ENCODE measurements at regions not wholly inside any gene's neighbourhood (a gene's known extent, or its start where the extent isn't known, plus 50 kb on each side); places are given as distances from the start of the nearest gene placed in this dataset.
"Not testable (repeated sequence)": the region's sequence is repeated elsewhere in the genome, so short reads cannot be mapped to it uniquely, and the experiment has no call there.

DNA sequence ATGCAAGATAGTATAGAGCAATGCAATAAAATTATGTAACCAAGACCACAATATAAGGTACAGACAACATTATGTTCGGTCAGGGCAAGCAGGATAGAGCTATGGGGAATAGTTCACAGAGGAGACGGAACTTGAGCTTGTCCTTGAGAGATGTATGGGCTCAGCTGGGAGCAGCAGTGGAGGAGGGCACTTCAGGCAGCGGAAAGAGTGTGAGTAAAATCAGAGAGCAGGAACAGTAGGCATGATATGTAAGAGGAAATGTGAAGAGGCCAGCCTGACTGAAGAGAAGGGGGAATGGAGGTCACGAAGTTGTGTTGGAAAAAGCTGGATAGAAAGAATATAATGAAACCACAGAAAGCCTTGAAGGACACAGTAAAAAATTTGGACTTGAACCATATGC is 217.2 kb upstream of the NOCT start:
- Histone ChIP-seq H3K4me3 (ENCODE audit: insufficient read depth, low read depth, low read length) (no peak overlapping the region), H3K36me3 (replicated peaks; ENCODE audit: control insufficient read depth, insufficient read depth, low read length) (no peaks in the 10 kb centered on the region), H3K27me3 (ENCODE audit: control insufficient read depth, insufficient read depth, low read length) (no peaks in the 10 kb centered on the region)
- DNase-seq: no peak

DNA sequence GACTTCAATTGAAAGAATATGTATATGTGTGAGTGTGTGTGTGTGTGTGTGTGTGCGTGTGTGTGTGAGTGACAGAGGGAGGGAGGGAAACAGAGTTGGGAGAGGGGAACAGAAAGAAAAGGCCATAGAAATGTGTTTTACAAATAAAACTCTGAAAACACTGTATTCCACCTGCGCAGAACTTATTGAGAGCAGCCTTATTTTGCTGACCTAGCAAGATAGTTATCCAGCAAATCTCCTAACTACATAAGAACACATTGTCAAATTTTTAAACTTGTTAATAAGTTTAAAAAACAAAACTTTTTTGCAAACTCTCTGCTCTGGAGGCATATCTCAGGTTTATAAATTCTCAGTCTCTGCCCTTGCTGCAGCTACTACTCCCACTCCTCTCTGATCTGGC is 217.9 kb upstream of the NOCT start:
- no peak overlapping the region for H3K4me3 ChIP-seq (ENCODE audit: insufficient read depth, low read depth, low read length)
- H3K36me3 ChIP-seq (replicated peaks; ENCODE audit: control insufficient read depth, insufficient read depth, low read length): no peaks in the 10 kb centered on the region
- DNase-seq: no peak
- H3K27me3 ChIP-seq (ENCODE audit: control insufficient read depth, insufficient read depth, low read length): no peaks in the 10 kb centered on the region

DNA sequence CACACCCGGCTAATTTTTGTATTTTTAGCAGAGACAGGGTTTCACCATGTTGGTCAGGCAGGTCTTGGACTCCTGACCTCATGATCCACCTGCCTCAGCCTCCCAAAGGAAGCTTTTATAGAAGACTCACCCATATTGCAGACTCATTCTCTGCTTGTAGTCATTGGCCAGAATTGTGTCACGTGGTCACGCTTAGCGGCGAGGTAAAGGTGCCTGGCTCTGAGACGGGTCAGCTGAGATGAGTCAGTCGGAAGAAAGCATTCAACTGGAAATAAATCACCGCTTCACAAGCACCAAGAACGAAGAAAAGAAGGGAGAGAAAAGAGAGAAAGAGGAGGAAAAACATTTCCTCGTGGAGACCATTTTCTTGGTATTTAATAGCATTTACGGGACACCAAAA is 218.8 kb upstream of the NOCT start:
- no peak for DNase-seq
- no peaks in the 10 kb centered on the region for H3K36me3 ChIP-seq (replicated peaks; ENCODE audit: control insufficient read depth, insufficient read depth, low read length)
- H3K4me3 ChIP-seq (ENCODE audit: insufficient read depth, low read depth, low read length): no peak overlapping the region
- no peaks in the 10 kb centered on the region for H3K27me3 ChIP-seq (ENCODE audit: control insufficient read depth, insufficient read depth, low read length)

DNA sequence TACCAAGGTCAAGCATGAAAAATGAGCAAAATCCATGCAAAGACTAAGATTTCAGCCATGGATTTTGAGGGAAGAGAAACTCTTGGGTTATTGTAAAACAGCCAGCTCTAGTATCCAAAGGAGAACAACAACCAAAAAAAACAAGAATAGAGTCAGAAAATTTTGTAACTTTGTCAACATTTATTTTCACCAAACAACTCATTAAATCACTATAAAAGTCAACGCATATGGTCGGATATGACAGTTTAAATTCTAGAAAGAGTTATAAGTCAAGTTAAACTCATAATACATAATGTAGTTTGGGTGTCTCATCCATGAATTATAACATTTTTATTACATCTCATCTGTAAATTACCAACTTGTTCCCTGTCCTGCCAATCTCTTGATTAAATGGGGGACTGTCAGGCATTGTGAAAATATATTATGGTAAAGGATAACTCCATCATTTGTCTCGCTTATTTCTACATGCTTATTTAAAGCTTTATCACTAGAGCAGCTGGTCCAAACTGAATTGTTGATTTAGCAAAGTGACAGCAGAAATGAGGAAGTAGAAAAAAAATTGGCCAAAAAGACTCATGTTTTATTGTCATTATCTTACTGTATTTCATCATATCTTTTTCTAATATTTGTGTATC is 224.8 kb upstream of the NOCT start:
- Histone ChIP-seq H3K27me3 (ENCODE audit: control insufficient read depth, insufficient read depth, low read length) (no peaks in the 10 kb centered on the region), H3K4me3 (ENCODE audit: insufficient read depth, low read depth, low read length) (no peak overlapping the region), H3K36me3 (replicated peaks; ENCODE audit: control insufficient read depth, insufficient read depth, low read length) (no peaks in the 10 kb centered on the region)
- no peak for DNase-seq

DNA sequence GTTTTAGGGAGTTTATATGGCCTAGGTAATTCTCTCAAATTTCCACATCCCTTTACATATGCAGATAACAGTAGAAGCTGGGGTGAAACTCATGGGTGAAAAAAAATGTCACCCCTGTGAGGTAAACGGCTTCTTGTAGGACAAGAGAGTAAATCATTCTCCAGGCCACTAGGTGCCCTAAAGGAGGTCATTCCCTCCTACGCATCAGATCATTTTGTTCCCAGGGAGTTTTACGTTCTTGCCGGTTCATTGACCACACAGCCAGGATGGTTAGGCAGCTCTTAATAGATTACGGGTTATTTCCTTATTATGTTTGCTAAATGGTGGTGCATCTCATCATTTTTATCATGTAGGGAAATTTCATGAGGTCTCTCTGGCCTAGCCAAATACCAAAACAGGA is 225.8 kb upstream of the NOCT start:
- DNase-seq: no peak
- H3K27me3 ChIP-seq (ENCODE audit: control insufficient read depth, insufficient read depth, low read length): no peaks in the 10 kb centered on the region
- no peaks in the 10 kb centered on the region for H3K36me3 ChIP-seq (replicated peaks; ENCODE audit: control insufficient read depth, insufficient read depth, low read length)
- H3K4me3 ChIP-seq (ENCODE audit: insufficient read depth, low read depth, low read length): no peak overlapping the region

DNA sequence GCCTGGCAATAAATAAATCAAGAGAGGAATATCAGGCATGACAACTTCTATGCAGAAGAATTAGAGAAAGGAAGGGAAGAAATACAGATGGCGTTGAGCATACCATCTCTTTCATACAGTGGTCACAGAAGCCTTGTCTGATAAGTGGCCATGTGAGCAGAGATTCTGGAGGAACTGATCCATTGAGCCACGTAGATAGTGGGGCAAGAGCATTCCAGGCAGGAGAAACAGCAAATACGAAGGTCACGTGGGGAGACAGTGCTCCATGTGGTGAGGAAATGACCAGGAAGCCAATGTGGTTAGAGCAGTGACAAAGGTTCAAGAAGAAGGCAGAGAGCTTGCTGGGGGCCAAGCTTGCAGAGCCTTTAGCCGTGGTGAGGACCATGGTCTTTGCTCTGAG is 226.7 kb upstream of the NOCT start:
- Histone ChIP-seq H3K27me3 (ENCODE audit: control insufficient read depth, insufficient read depth, low read length) (no peaks in the 10 kb centered on the region), H3K36me3 (replicated peaks; ENCODE audit: control insufficient read depth, insufficient read depth, low read length) (no peaks in the 10 kb centered on the region), H3K4me3 (ENCODE audit: insufficient read depth, low read depth, low read length) (no peak overlapping the region)
- DNase-seq: no peak

DNA sequence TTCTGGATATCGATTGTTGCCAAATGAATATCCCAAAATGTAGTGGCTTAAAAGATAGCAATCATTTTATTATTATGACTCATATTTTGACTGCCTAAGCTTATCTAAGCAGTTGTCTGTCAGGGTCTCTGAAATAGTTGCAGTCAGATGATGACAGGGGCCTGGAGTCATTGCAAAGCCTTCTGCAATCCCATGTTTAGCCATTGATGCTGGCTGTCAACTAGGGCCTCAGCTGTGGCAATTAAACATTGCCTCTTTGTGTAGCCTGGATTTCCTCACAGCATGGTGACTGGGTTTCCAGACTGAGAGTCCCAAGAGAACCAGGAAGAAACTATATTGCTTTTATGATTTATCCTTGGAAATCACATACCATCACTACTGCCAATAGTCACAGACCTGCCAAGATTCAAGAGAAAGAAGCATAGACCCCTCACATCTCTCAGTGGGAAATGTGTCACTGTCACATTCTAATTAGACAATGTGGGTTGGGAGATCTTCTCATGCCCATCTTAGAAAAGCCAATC is 227.3 kb upstream of the NOCT start:
- Histone ChIP-seq H3K27me3 (ENCODE audit: control insufficient read depth, insufficient read depth, low read length) (no peaks in the 10 kb centered on the region), H3K4me3 (ENCODE audit: insufficient read depth, low read depth, low read length) (no peak overlapping the region), H3K36me3 (replicated peaks; ENCODE audit: control insufficient read depth, insufficient read depth, low read length) (no peaks in the 10 kb centered on the region)
- DNase-seq: no peak

DNA sequence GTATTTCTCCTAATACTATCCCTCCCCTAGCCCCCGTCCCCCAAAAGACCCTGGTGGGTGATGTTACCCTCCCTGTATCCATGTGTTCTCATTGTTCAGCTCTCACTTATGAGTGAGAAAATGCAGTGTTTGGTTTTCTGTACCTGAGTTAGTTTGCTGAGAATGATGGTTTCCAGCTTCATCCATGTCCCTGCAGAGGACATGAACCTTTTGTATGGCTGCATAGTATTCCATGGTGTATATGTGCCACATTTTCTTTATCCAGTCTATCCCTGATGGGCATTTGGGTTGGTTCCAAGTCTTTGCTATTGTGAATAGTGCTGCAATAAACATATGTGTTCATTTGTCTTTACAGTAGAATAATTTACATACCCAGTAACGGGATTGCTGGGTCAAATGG is 235.8 kb upstream of the NOCT start:
- H3K27me3 ChIP-seq (ENCODE audit: control insufficient read depth, insufficient read depth, low read length); H3K4me3 ChIP-seq (ENCODE audit: insufficient read depth, low read depth, low read length); DNase-seq; H3K36me3 ChIP-seq (replicated peaks; ENCODE audit: control insufficient read depth, insufficient read depth, low read length): not testable (repeated sequence)

DNA sequence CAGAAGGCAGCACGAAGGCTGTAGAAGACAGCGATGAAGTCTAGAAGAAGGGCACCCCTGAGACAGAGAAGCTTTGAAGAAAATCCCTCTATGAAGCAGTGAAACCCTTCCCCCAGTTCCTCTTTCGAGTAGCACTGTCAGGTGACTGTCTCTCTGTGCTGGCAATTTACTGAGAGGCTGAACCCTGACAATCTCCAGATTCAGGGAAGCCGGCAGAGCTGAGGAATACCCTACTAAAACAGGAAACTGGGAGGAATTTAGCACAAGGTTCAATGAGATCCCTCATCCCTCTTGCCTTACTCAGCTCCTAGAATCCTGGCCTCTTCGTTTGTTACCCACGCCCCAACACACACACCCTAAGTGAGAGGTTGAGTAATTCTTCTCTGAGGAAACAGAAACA is 239.7 kb upstream of the NOCT start:
- Histone ChIP-seq H3K27me3 (ENCODE audit: control insufficient read depth, insufficient read depth, low read length) (no peaks in the 10 kb centered on the region), H3K36me3 (replicated peaks; ENCODE audit: control insufficient read depth, insufficient read depth, low read length) (no peaks in the 10 kb centered on the region), H3K4me3 (ENCODE audit: insufficient read depth, low read depth, low read length) (no peak overlapping the region)
- DNase-seq: no peak

DNA sequence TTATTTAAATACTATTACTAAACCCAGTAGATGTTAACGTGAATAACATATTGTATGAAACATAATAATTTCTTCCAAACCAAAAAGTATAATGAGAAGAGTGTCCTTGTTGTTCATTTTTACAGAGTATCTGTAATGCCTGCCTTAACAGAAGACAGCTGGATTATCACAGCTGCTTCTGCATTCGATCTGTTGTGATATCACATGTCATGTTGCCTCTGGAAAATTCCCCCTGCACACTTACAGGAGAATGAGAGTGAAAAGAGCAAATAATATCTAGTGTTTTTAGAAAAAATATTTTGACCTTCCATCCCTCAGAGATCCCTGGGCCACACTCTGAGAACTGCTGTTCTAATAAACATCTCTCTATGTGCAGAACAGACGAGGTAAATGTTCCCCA is 240.1 kb upstream of the NOCT start:
- DNase-seq: no peak
- no peaks in the 10 kb centered on the region for H3K27me3 ChIP-seq (ENCODE audit: control insufficient read depth, insufficient read depth, low read length)
- H3K4me3 ChIP-seq (ENCODE audit: insufficient read depth, low read depth, low read length): no peak overlapping the region
- no peaks in the 10 kb centered on the region for H3K36me3 ChIP-seq (replicated peaks; ENCODE audit: control insufficient read depth, insufficient read depth, low read length)

DNA sequence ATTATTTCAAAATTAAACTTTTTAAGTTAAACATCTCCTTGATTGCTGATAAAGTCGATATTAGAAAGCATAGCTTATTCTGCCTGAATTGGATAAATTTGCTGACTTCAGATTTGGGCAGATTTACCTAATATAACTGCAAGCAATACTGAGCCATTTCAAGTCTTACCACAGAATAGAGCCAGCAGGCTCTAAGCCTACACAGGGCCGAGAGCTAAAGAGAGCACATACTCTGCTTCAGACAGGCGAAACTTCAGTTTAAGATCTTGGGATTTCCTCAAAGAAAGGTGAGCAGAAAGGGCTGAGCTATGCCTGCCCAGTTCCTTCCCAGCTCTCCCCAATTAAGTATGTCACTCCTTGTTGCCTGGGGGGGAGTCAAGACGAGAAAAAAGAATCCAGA is 240.6 kb upstream of the NOCT start:
- H3K4me3 ChIP-seq (ENCODE audit: insufficient read depth, low read depth, low read length): no peak overlapping the region
- H3K36me3 ChIP-seq (replicated peaks; ENCODE audit: control insufficient read depth, insufficient read depth, low read length): no peaks in the 10 kb centered on the region
- no peak for DNase-seq
- H3K27me3 ChIP-seq (ENCODE audit: control insufficient read depth, insufficient read depth, low read length): no peaks in the 10 kb centered on the region

DNA sequence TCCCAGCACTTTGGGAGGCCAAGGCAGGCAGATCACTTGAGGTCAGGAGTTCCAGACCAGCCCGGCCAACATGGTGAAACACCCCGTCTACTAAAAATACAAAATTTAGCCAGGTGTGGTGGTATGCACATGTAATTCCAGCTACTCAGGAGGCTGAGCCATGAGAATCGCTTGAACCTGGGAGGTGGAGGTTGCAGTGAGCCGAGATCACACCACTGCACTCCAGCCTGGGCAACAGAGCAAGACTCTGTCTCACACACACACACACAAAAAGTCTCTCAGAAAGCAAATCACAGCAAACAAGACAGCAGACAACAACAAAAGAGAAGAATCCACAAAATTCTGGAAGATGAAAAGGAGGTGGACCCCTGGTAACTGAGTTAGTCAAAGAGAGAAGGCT is 241.5 kb upstream of the NOCT start:
- DNase-seq; H3K4me3 ChIP-seq (ENCODE audit: insufficient read depth, low read depth, low read length); H3K27me3 ChIP-seq (ENCODE audit: control insufficient read depth, insufficient read depth, low read length); H3K36me3 ChIP-seq (replicated peaks; ENCODE audit: control insufficient read depth, insufficient read depth, low read length): not testable (repeated sequence)

DNA sequence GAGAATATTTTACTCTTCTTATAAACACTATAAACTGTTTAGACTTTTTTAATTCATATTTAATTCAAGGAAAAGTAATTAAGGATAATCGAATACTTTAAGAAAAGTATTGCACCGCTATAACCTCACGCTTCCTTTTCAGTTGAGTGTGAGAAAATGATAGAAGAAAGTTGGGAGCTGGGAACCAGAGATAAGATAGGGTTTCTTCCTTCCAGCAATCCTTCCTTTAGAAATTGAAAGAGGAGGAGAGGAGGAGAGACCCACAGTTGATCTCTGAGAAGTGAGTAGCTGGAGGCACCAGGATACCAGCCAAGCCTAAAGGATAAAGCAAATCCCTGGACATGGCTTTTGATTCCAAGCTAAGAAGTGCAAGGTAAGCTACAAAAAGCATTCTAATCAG is 242.3 kb upstream of the NOCT start:
- H3K4me3 ChIP-seq (ENCODE audit: insufficient read depth, low read depth, low read length): no peak overlapping the region
- H3K36me3 ChIP-seq (replicated peaks; ENCODE audit: control insufficient read depth, insufficient read depth, low read length): no peaks in the 10 kb centered on the region
- no peak for DNase-seq
- no peaks in the 10 kb centered on the region for H3K27me3 ChIP-seq (ENCODE audit: control insufficient read depth, insufficient read depth, low read length)

DNA sequence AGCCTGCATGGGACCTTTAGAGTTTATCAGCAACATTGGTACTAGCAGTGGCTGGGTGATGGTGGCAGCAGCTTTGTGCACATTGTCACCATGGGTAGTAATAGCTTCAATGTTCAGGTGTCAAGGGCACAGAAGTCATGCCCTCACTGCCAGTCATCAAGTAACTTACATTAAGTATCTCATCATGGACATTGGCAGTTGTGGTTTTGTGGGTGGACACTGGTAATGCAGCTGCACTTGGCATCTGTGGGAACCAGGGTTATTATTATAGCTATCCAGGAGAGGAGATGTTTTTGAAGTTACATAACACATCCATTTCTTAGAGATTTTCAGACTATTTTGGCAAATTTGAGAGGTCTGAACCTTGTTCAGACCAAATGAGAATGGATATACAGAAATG is 243.2 kb upstream of the NOCT start:
- Histone ChIP-seq H3K4me3 (ENCODE audit: insufficient read depth, low read depth, low read length) (no peak overlapping the region), H3K36me3 (replicated peaks; ENCODE audit: control insufficient read depth, insufficient read depth, low read length) (no peaks in the 10 kb centered on the region), H3K27me3 (ENCODE audit: control insufficient read depth, insufficient read depth, low read length) (no peaks in the 10 kb centered on the region)
- DNase-seq: no peak

DNA sequence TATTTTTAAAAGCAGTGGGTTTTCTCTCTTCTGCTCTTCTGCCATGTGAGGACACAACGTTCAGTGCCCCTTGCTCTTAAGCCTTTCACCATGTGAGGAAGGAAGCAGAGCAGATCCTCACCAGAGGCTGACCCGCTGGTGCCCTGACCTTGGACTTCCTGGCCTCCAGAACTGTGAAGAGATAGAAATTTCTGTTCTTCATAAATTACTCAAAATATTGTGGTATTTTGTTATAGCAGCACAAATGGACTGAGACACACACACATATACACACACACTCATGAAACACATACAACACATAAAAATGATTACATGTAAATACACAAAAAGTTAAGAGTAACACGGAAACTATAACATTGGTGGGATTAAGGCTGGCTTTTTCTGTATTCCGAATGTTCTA is 244.8 kb upstream of the NOCT start:
- Histone ChIP-seq H3K27me3 (ENCODE audit: control insufficient read depth, insufficient read depth, low read length) (no peaks in the 10 kb centered on the region), H3K4me3 (ENCODE audit: insufficient read depth, low read depth, low read length) (no peak overlapping the region), H3K36me3 (replicated peaks; ENCODE audit: control insufficient read depth, insufficient read depth, low read length) (no peaks in the 10 kb centered on the region)
- no peak for DNase-seq

DNA sequence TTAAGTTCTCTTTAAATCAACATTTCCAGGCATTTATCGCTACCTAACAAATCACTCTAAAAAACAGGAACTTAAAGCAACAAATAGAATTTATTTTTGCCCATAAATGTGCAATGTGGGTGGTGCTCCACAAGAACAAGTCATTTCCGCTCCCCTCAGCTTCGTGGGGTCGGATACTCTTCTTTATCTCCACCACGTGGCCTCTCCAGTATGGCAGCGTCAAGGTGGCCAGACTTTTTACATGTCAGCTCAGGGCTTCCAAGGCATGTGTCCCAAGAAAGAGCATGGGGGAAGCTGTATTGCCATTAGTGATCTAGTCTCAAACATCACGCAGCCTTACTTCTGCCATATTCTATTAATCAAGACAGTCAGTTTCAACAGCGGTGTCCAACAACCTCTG is 249.2 kb upstream of the NOCT start:
- no peaks in the 10 kb centered on the region for H3K36me3 ChIP-seq (replicated peaks; ENCODE audit: control insufficient read depth, insufficient read depth, low read length)
- no peaks in the 10 kb centered on the region for H3K27me3 ChIP-seq (ENCODE audit: control insufficient read depth, insufficient read depth, low read length)
- H3K4me3 ChIP-seq (ENCODE audit: insufficient read depth, low read depth, low read length): no peak overlapping the region
- DNase-seq: no peak
